SU-DHL-6 (cell line): ENCODE measurements at regions not wholly inside any gene's neighbourhood (a gene's known extent, or its start where the extent isn't known, plus 50 kb on each side); places are given as distances from the start of the nearest gene placed in this dataset.

Source experiments
- CTCF ChIP-seq: fragments of 200-600 bp; sonication (generic); IDR thresholded peaks from one replicate; pipeline ENCODE4 v1.5.1; 2017; ENCODE audit warnings: antibody characterized with exemption, mild to moderate bottlenecking, low read length, moderate library complexity; ENCODE audit not compliant: insufficient read depth, poor library complexity, severe bottlenecking
- EZH2phosphoT487 ChIP-seq: fragments of 200-600 bp; sonication (generic), shearing (Covaris generic); conservative IDR thresholded peaks from 2 replicates; pipeline ENCODE4 v1.6.1; 2018; ENCODE audit warnings: mild to moderate bottlenecking, antibody characterized with exemption, low read length, moderate library complexity, mixed read lengths

DNA sequence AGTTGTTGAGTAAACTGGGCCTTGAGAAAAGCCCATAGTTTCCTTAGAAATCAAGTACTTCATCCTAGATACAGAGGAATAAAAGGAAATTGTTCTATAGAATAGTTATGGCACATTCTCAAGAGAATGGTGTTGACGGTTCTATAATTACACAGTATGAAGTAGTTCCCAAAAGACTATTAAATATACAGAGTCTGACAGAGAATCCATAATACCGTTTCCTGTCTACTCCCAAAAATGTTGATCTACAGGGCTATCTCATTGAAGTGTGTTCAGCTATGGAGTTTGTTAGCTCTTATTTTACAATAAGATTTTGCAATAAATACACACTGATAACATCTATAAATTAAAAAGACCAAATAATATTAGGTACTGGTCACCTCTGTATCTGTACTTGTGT is 799.7 kb downstream of the RPS29 start:
- no peak for TF ChIP-seq CTCF
- no peak for TF ChIP-seq EZH2phosphoT487
